ENCODE measurements at regions not wholly inside any gene's neighbourhood (a gene's known extent, or its start where the extent isn't known, plus 50 kb on each side); places are given as distances from the start of the nearest gene placed in this dataset.

GRCh38 chr3:22959593-22959992 lies 243.5 kb upstream of the UBE2E2 start:
- Histone ChIP-seq H3K4me1 (peaks cover 11% of the 10 kb centered on the region), H3K4me3 (no peak overlapping the region), H3K27ac (no peak overlapping the region), H3K27me3 (ENCODE audit: low read depth) (no peaks in the 10 kb centered on the region), H3K36me3 (no peaks in the 10 kb centered on the region), H3K9me3 (no peaks in the 10 kb centered on the region)
- ATAC-seq (peak; percentile 58 to 62), DNase-seq (no peak)
- intact Hi-C loops (cut with DNase I) = no loop called here
- no peak for TF ChIP-seq CTCF (IDR thresholded peaks at IDR 0.05)

GRCh38 chr3:22960105-22960984 lies 242.8 kb upstream of the UBE2E2 start:
- H3K27me3 ChIP-seq (ENCODE audit: low read depth) = no peaks in the 10 kb centered on the region
- peaks cover 11% of the 10 kb centered on the region for H3K4me1 ChIP-seq
- H3K4me3 ChIP-seq = no peak overlapping the region
- H3K9me3 ChIP-seq = no peaks in the 10 kb centered on the region
- no peak overlapping the region for H3K27ac ChIP-seq
- TF ChIP-seq CTCF (IDR thresholded peaks at IDR 0.05) = peak; percentile 75
- intact Hi-C loops (cut with DNase I) = no loop called here
- ATAC-seq = peak; percentile 50 to 74
- no peak for DNase-seq
- no peaks in the 10 kb centered on the region for H3K36me3 ChIP-seq

- Histone ChIP-seq H3K4me3 (no peak overlapping the region), H3K27me3 (ENCODE audit: low read depth) (no peaks in the 10 kb centered on the region), H3K27ac (no peak overlapping the region), H3K36me3 (no peaks in the 10 kb centered on the region), H3K4me1 (peaks cover 11% of the 10 kb centered on the region), H3K9me3 (no peaks in the 10 kb centered on the region)
- no peak for ATAC-seq
- no peak for TF ChIP-seq CTCF (IDR thresholded peaks at IDR 0.05)
- intact Hi-C loops (cut with DNase I) = no loop called here
- no peak for DNase-seq
Measured at GRCh38 chr3:22962244-22962643, 240.9 kb upstream of the UBE2E2 start.

- no peak for DNase-seq
- ATAC-seq = no peak
- no peaks in the 10 kb centered on the region for H3K27me3 ChIP-seq (ENCODE audit: low read depth)
- intact Hi-C loops (cut with DNase I) = no loop called here
- H3K4me1 ChIP-seq = no peaks in the 10 kb centered on the region
- H3K36me3 ChIP-seq = no peaks in the 10 kb centered on the region
- no peak overlapping the region for H3K27ac ChIP-seq
- no peak overlapping the region for H3K4me3 ChIP-seq
- TF ChIP-seq CTCF (IDR thresholded peaks at IDR 0.05) = no peak
- H3K9me3 ChIP-seq = no peaks in the 10 kb centered on the region
Measured at GRCh38 chr3:22966349-22966748, 236.8 kb upstream of the UBE2E2 start.

- TF ChIP-seq CTCF (IDR thresholded peaks at IDR 0.05) = no peak
Measured at GRCh38 chr3:22969276-22969675, 233.9 kb upstream of the UBE2E2 start.

More at GRCh38 chr3:22969276-22969675, 233.9 kb upstream of the UBE2E2 start:
- Histone ChIP-seq H3K27ac (no peak overlapping the region), H3K4me3 (no peak overlapping the region), H3K36me3 (no peaks in the 10 kb centered on the region), H3K4me1 (no peaks in the 10 kb centered on the region), H3K27me3 (ENCODE audit: low read depth) (no peaks in the 10 kb centered on the region), H3K9me3 (no peaks in the 10 kb centered on the region)
- ATAC-seq (no peak), DNase-seq (no peak)
- intact Hi-C loops (cut with DNase I) = no loop called here
